Small intestine (tissue), 7 donors: ENCODE measurements at regions not wholly inside any gene's neighbourhood (a gene's known extent, or its start where the extent isn't known, plus 50 kb on each side); places are given as distances from the start of the nearest gene placed in this dataset.
A peak's percentile ranks its signal among the peaks of the same experiment; 100 is the strongest.

Source experiments
- DNase-seq, 2 donors: peaks; one replicate each; pipeline versions ENCODE4 v3.0.0 to v3.0.0-alpha.2; 2013
- FAIRE-seq: peaks from 2 replicates; lab custom pipeline; 2012; peaks lifted over from hg19 to GRCh38; lab: Jason Lieb, UNC
- H3K27ac ChIP-seq, 3 donors: one replicate each; pipeline ENCODE4 v1.5.1; 2013; ENCODE audit warnings: low read length in 2 of 3, mild to moderate bottlenecking in 2 of 3, control low read depth in 1 of 3, inconsistent platforms in 1 of 3, low read depth in 1 of 3, moderate library complexity in 1 of 3
- H3K27me3 ChIP-seq, 3 donors: one replicate each; pipeline ENCODE4 v1.6.1; 2013; ENCODE audit warnings: low read length in 3 of 3, inconsistent platforms in 1 of 3; ENCODE audit not compliant: control insufficient read depth in 3 of 3, insufficient read depth in 3 of 3
- H3K36me3 ChIP-seq, 3 donors: one replicate each; pipeline ENCODE4 v1.6.1; 2013; ENCODE audit warnings: low read length in 3 of 3, inconsistent platforms in 1 of 3, low read depth in 1 of 3, mild to moderate bottlenecking in 1 of 3, moderate library complexity in 1 of 3; ENCODE audit not compliant: control insufficient read depth in 3 of 3, insufficient read depth in 2 of 3
- H3K4me1 ChIP-seq, 3 donors: one replicate each; pipeline ENCODE4 v1.6.1; 2013; ENCODE audit warnings: low read length in 2 of 3, inconsistent platforms in 1 of 3, low read depth in 1 of 3, mild to moderate bottlenecking in 1 of 3, moderate library complexity in 1 of 3; ENCODE audit not compliant: control insufficient read depth in 3 of 3, insufficient read depth in 2 of 3
- H3K4me3 ChIP-seq, 3 donors: one replicate each; pipeline ENCODE4 v1.5.1; 2013; ENCODE audit warnings: low read length in 3 of 3, control low read depth in 1 of 3, inconsistent platforms in 1 of 3, low read depth in 1 of 3, mild to moderate bottlenecking in 1 of 3, moderate library complexity in 1 of 3
- H3K9me3 ChIP-seq, 2 donors: one replicate each; pipeline ENCODE4 v1.6.1; 2013; ENCODE audit warnings: low read depth in 1 of 2, low read length in 1 of 2; ENCODE audit not compliant: control insufficient read depth in 2 of 2, insufficient read depth in 1 of 2
- WGBS, 3 donors: extraction: QIAGEN DNeasy Blood & Tissue Kit; methylation state at CpG; one replicate each; pipeline ENCODE4 v1.1.7; 2013; 5-methylcytosine and 5-hydroxymethylcytosine counted together
- donor health status: healthy with polysubstance abuse.
- donor health status: control.
- donor health status: control.
- donor health status: Bipolar disorder and iron deficiency.
- donor health status: healthy.

DNA sequence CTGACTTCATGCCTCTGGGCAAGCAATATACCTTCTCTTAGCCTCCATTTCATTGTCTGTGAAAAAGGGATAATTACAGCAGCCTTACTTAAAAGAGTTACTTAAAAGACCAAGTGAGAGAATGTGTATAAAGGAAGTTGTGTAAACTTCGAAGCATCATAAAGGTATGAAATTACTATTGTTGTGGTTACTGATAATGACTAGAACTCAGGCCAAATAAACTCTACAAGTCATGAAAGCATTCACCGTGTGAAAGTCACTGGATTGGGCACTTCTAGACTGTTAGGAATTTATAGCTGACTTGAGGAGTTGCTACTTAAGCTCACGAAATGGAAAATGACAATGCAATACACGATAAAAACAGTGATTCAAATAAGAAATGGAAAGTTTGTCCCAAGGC lies 67.4 kb upstream of the HAAO start:
- FAIRE-seq (no peak), DNase-seq (no peak)
- H3K36me3 ChIP-seq, result no peaks in the 10 kb centered on the region
- H3K4me1 ChIP-seq, result no peaks in the 10 kb centered on the region
- no peaks in the 10 kb centered on the region for H3K27me3 ChIP-seq
- WGBS, 3 donors, result 30 to 49% (median 30%) methylated on average over 4 of the region's 4 CpGs
- H3K27ac ChIP-seq, result no peak overlapping the region
- no peak overlapping the region for H3K4me3 ChIP-seq
- H3K9me3 ChIP-seq, result peaks cover 0 to 11% of the 10 kb centered on the region in 2 donors

GRCh38 chr2:42859006-42859552 lies 66.7 kb upstream of the HAAO start:
- H3K36me3 ChIP-seq, result no peaks in the 10 kb centered on the region
- H3K4me1 ChIP-seq, result peaks cover 0 to 7% (median 0%) of the 10 kb centered on the region in 3 donors
- FAIRE-seq (no peak), DNase-seq (peak; percentile 85 to 86)
- H3K9me3 ChIP-seq, result peaks cover 0 to 11% of the 10 kb centered on the region in 2 donors
- H3K27me3 ChIP-seq, result no peaks in the 10 kb centered on the region
- no peak overlapping the region for H3K4me3 ChIP-seq
- WGBS, 3 donors, result 6 to 13% (median 9%) methylated on average over 2 of the region's 2 CpGs
- no peak overlapping the region for H3K27ac ChIP-seq

- H3K27me3 ChIP-seq, result no peaks in the 10 kb centered on the region
- FAIRE-seq (no peak), DNase-seq (no peak)
- peaks cover 0 to 12% (median 0%) of the 10 kb centered on the region in 3 donors for H3K4me1 ChIP-seq
- no peaks in the 10 kb centered on the region for H3K36me3 ChIP-seq
- H3K27ac ChIP-seq, result no peak overlapping the region
- 65 to 71% (median 65%) methylated on average over 4 of the region's 4 CpGs for WGBS, 3 donors
- H3K4me3 ChIP-seq, result no peak overlapping the region
- peaks cover 0 to 11% of the 10 kb centered on the region in 2 donors for H3K9me3 ChIP-seq
Measured at GRCh38 chr2:42858140-42859005, 66.0 kb upstream of the HAAO start.

DNA sequence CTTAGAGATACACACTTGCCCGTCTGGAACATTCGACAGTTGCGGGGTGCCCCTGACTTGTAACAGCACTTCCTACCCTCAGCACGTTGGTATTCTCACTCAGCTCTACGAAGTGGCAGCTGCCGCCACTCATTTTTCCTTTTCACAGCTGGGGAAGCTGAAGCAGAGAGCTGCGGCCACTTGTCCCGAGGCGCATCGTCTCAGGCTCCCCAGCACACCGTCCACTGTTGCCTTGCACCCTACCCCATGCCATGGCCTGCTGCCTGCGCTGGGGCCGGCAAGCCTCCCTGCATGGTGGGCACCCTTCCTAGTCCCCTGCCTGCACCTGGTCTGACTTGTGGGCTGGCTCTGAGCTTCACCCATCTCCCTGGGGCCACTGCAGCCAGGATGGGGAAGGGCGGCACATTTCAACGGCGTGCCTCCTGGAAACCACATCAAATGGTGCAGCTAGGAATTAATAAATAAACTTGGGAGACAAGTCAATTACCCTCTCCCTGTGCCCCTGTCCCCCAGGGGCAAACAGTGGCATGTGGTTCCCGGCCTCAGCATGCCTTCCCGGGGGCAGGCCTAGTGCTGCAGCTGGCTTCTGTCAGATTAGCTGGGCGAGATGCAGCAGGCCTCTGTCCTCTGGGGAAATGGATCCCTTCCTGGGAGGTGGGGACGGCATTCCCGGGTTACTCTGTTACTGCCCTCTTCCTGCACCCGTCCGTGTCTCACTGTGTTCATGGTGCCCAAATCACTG lies 64.7 kb upstream of the HAAO start:
- no peak for FAIRE-seq

GRCh38 chr2:42856106-42856860 lies 63.9 kb upstream of the HAAO start:
- Histone ChIP-seq H3K27ac (no peak overlapping the region), H3K27me3 (no peaks in the 10 kb centered on the region), H3K4me3 (no peak overlapping the region), H3K36me3 (no peaks in the 10 kb centered on the region), H3K4me1 (peaks cover 0 to 12% (median 0%) of the 10 kb centered on the region in 3 donors), H3K9me3 (peaks cover 0 to 11% of the 10 kb centered on the region in 2 donors)
- whole genome bisulfite sequencing, 3 donors, result 67 to 84% (median 76%) methylated on average over 16 of the region's 16 CpGs
- FAIRE-seq (no peak), DNase-seq (no peak)

More for the DNA sequence above, 64.7 kb upstream of the HAAO start:
- Histone ChIP-seq H3K36me3 (no peaks in the 10 kb centered on the region), H3K27ac (no peak overlapping the region), H3K4me3 (no peak overlapping the region), H3K9me3 (peaks cover 0 to 11% of the 10 kb centered on the region in 2 donors), H3K4me1 (peaks cover 0 to 12% (median 0%) of the 10 kb centered on the region in 3 donors), H3K27me3 (no peaks in the 10 kb centered on the region)
- no peak for DNase-seq
- 81 to 90% (median 87%) methylated on average over 23 of the region's 23 CpGs for WGBS, 3 donors

DNA sequence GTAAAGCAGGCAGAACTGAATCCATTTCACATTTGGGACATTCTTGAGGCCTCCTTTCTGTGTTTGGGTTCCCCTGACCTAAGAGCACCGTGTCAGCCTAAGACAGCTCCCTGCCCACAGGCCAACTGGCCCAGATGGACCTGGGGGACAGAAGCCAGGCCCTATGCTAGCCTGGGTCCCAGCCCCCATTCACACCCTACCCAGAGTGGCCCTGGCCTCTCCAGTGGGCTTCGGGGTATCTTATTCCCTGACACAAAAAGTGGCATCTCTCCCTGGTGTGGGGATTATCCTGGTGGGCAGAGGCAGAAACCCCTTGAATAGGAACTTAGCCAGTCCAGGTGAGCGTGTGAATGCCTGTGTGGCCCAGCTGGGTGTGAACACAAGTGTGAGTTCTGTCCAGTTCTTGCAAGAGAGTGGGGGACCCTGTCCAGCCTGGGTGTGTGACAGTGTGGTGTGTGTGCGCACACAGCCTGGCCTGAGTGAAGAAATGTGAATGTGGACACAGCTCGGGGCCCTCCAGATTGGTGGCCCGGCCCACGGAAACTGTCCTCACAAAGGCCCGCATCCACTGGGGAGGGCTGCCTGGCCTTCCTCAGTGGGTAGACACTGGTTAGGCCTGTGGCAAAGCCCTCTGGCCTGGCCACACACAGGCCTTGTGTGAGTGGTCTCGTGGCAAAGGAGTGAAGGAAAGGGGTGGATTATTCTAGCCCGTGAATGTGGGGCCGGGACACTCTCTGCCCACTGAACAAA lies 63.0 kb upstream of the HAAO start:
- Histone ChIP-seq H3K27ac (peak overlapping the region in 1 of 3 donors; percentile 81), H3K4me3 (no peak overlapping the region), H3K4me1 (peaks cover 0 to 12% (median 0%) of the 10 kb centered on the region in 3 donors), H3K36me3 (no peaks in the 10 kb centered on the region), H3K9me3 (peaks cover 0 to 6% of the 10 kb centered on the region in 2 donors), H3K27me3 (no peaks in the 10 kb centered on the region)
- DNase-seq, result no peak
- 72 to 80% (median 77%) methylated on average over 11 of the region's 11 CpGs for WGBS, 3 donors
- no peak for FAIRE-seq

DNA sequence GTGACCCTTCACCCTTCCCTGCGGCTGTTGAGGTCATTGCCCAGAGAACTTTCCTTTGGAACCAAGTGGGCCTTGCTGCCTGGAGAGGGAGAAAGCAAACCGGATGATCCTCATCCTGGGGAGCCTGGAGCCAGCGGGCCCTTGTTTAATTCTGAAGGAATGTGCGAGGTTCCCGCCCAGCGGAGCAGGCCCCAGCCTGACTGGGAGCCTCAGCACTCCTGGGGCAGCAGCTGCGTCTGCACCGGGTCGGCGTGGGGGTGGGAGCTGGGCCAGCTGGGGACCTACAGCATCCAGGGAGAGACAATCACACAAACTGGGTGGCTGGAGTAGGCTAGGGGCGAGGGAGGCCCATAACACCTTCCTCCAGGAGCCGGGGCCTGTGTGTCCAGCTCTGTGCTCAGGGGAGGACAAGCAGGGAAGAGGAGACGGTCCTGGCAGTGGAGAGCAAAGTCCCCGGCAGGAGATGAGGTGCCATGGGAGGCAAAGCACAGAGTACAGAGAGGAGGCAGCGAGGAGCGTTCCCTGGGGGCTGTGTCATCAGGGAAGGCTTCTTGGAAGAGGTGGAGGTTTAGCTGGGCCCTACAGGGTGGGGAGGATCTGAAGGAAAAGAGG lies 61.9 kb upstream of the HAAO start:
- DNase-seq (peak in 1 of 2 donors; percentile 21), FAIRE-seq (no peak)
- no peaks in the 10 kb centered on the region for H3K27me3 ChIP-seq
- no peak overlapping the region for H3K4me3 ChIP-seq
- 63 to 75% (median 72%) methylated on average over 16 of the region's 16 CpGs for WGBS, 3 donors
- H3K4me1 ChIP-seq, result peaks cover 0 to 12% (median 0%) of the 10 kb centered on the region in 3 donors
- peaks cover 0 to 4% of the 10 kb centered on the region in 2 donors for H3K9me3 ChIP-seq
- H3K27ac ChIP-seq, result peak overlapping the region in 2 of 3 donors; percentile 63 to 81
- H3K36me3 ChIP-seq, result no peaks in the 10 kb centered on the region
